ENCODE measurements at regions not wholly inside any gene's neighbourhood (a gene's known extent, or its start where the extent isn't known, plus 50 kb on each side); places are given as distances from the start of the nearest gene placed in this dataset.

DNA sequence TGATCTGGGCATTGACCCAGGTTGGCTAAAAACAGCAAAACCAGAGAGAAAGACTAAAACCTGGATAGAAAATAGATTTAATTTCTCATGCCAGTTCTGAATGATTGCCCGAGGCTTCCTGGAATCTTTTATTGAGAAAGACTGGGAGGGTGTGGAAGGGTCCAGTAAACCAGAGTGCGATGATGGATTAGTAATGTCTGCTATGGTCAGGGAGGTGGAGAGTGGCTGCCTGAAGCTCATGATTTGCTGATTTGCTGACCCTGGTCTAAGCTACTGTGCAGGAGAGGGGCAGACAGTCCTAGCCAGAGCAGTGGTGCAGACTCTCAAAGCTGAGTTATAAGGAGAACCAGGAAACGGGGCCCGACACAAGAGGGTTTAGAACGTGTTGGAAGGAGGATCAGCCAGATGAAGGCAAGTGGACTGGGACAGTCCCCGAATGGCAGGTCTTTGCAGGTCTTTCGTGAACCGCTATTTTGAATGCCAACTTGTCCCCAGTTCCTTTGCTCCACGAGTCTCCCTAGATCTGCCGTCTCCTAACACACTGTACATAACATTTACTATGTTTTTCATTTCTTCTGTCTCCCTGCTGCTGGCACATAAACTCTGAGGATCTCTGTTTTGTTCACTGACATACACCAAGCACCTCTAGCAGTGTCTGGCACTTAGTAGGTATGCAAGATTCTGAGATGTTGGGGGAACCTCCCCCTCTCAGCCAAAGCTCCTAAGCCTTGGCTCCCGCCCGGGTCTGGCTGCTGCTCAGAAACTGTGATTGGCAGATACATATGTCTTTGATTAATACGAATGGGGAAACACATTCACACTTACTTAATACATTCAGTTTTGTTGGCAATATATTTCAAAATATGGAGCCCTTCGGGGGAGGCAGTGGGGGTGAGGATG, 237.3 kb upstream of the TNRC6C start:
- DNase-seq, result no peak

DNA sequence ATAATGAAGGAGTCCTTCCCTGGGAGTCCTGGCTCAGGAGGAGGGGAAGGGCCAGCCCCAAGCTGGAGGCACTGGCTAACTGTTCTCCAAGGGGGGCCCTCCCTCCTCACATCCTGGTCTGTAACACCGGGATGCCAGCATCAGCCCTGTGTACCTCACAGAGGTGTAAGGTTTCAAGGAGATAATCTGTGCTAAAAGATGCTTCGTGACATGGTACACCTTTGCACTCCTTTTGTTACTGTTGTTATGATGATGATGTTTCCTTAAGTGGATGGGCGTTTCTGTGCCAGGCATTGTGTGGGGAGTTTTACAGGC, 236.7 kb upstream of the TNRC6C start:
- no peak for DNase-seq

DNA sequence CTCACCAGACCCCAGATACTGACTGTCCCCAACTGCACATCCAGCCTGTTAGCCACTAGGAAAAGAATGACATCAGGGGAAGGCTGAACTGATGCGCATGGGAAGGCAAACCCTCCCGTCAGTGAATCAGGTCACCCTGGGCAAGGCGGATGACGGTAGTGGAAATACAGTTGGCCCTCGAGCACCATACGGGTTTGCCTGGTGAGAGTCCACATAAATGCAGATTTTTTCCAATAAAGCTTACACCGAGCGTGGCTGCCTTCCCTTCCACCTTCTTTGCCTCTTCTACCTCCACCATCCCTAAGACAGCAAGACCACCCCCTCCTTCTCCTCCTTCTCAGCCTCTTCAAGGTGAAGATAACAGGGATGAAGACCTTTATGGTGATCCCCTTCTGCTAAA, 236.1 kb upstream of the TNRC6C start:
- DNase-seq, result no peak

GRCh38 chr17:77723071-77723908, 235.2 kb upstream of the TNRC6C start:
- DNase-seq, result peak; percentile 62

- DNase-seq, result no peak
Measured at GRCh38 chr17:77723909-77724875, 234.3 kb upstream of the TNRC6C start.

- no peak for DNase-seq
Measured at GRCh38 chr17:77724876-77725615, 233.5 kb upstream of the TNRC6C start.

DNA sequence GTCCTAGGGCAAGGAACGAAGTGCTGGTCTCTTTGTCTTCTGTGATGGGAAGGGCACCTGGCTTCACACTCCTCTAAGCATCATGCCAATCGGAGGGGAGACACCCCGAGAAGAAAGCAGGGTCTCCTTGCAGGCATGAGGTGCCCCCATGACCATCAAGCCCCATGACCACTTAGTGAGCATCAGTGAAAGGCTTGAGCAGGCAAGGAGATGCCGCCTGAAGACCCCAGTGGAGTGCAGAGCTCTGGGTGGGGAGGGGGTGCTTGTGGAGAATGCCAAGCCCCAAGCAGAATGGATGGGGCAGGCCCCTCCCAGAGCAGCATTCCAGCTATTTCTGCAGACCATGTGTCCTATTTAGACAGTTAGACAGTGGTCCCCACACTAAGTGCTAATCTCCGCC, 232.7 kb upstream of the TNRC6C start:
- DNase-seq, result no peak

DNA sequence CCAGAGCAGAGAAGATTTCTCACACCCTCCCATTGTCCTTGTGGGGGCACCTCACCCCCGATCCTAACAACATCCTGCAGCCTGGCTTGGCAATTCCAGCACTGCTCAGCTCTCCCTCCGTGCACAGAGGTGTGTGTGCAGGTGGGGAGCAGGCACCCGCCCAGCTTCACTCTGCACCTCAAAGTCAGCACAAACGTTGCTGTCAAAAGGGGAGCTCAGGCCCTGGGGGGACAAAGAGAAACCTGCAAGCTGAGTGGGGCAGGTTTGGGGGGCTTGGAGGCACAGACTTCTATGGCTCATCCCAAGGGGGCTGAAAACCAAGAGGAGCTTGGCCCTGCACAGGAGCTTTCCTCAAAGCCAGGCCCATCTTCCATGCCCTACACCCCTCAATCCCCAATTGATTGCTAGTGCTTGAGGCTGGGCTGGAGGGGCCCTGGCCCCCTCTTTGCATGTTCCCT, 231.9 kb upstream of the TNRC6C start:
- no peak for DNase-seq

GRCh38 chr17:77727037-77727615, 231.4 kb upstream of the TNRC6C start:
- no peak for DNase-seq

- DNase-seq, result peak; percentile 84
Measured at GRCh38 chr17:77728474-77728795, 230.1 kb upstream of the TNRC6C start.

GRCh38 chr17:77728871-77729270, 229.6 kb upstream of the TNRC6C start:
- DNase-seq, result no peak

- no peak for DNase-seq
Measured at GRCh38 chr17:77729587-77729986, 228.9 kb upstream of the TNRC6C start.

DNA sequence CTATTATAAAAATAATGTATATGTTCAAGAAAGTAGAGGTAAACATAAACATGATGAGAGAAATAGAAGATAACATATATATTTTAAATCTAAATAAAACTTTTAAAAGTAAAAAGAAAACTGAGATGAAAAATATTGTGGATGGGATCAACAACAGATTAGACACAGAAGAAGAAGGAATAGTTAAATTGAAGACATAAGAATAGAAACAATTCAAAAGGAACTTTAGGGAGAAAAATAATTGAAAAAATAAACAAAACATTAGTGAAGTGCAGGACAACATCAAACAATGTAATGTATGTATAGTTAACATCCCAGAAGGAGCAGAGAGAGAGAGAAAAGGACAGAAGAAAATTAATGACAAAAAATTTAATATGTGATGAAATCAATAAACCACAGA, 228.1 kb upstream of the TNRC6C start:
- no peak for DNase-seq

DNA sequence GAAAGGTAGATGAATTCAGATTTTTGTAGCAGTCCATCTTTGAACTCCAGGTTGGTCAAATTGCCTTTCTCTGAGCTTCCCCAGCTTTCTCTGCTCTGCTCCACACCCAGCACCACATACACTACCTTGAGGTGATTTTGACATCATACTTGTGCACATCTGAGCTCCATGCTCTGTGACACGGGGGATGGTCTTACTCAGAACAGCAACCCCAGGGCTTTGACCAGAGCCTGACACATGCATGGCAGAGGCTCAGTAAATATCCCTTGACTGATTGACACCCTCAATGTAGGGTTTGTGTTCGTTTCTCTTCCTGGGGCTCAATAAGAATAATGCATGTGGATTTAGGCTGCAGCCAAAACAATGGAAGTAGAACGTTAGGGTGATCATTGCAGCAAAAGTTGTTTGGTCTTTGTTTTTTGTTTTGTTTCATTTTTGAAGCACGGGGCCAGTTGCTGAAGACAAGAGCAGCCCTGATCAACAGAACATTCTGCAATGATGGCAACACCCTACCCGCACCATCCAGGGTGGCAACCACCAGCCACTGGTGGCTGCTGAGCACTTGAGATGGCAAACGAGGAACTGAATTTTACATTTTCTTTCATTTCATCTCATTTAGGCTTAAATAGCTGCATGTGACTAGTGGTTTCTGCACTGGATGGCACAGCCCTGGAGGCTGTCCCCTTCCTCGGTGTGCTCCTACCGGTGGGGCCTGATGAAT, 224.8 kb upstream of the TNRC6C start:
- DNase-seq, result peak; percentile 43

DNA sequence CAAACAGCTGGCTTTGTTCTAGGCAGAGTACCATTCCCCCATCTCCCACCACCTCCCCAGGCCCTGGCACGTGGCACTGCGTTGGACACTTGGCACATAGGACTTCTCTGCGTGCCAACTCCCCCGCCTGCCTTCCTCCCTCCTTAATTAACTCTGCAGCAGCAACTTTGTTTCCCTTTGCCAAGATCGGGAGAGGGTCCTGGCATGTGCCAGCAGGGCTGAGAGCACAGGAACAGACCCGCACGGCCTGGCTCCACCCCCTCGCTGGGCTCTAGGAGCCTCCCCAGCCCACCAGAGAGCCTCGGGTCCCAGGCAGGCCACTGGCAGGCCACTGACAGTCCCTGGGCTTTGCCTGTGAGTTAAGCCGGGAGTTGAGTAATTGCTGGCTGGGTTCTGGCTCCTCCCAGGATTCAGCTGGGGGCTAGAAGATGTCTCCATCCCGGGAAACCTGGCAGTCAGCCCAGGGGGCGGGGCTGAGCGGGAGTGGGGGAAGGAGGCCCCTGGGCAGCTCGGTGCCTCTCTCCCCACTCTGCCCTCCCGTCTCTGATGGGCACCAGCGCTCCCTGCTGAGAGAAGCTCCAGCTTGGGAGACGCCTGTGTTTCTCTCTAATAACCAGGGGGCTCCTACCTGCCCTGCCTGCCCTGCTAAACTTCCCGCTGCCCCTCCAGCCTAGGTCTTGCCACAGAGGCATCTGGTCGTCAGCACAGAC, 224.0 kb upstream of the TNRC6C start:
- peak; percentile 90 for DNase-seq

- DNase-seq, result peak; percentile 61
Measured at GRCh38 chr17:77735081-77735565, 223.4 kb upstream of the TNRC6C start.

GRCh38 chr17:77735566-77736198, 222.8 kb upstream of the TNRC6C start:
- DNase-seq, result peak; percentile 73

DNA sequence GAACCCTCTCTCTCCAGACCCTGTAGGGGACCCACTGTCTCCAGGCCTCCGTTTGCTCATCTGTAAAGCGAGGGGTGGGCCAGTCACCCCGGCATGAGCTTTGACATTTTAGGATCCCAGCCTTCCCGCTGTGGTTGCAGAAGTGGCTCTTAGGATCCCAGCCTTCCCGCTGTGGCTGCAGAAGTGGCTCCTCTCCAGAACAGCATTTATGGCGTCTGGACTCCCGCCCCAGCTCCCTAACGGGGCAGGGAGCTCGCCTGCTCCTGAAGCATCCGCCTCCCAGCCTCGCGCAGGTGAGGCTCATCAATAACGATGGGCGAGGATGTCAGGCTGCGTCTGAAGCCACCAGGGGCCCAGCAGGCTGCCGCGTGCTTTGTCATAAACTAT, 222.3 kb upstream of the TNRC6C start:
- no peak for DNase-seq

- no peak for DNase-seq
Measured at GRCh38 chr17:77736721-77737120, 221.8 kb upstream of the TNRC6C start.

Measured in NCI-H1694 (cell line).